HG03354 (cell line): ENCODE measurements at regions not wholly inside any gene's neighbourhood (a gene's known extent, or its start where the extent isn't known, plus 50 kb on each side); places are given as distances from the start of the nearest gene placed in this dataset.
"Not testable (repeated sequence)": the region's sequence is repeated elsewhere in the genome, so short reads cannot be mapped to it uniquely, and the experiment has no call there.

ENCODE experiments used
- ATAC-seq: cut with Tn5 transposase; IDR thresholded peaks from one replicate; pipeline ENCODE4 v1.9.1; 2021; ENCODE audit warnings: mild to moderate bottlenecking; ENCODE audit not compliant: unreplicated experiment, poor library complexity, severe bottlenecking

GRCh38 chr9:118651511-118651910, 717.7 kb downstream of the BRINP1 start:
- ATAC-seq = no peak

GRCh38 chr9:118652258-118652657, 717.0 kb downstream of the BRINP1 start:
- no peak for ATAC-seq

GRCh38 chr9:118652912-118653311, 716.3 kb downstream of the BRINP1 start:
- no peak for ATAC-seq

GRCh38 chr9:118659011-118659410, 710.2 kb downstream of the BRINP1 start:
- ATAC-seq = no peak

- no peak for ATAC-seq
These were observed 703.9 kb downstream of the BRINP1 start for GRCh38 chr9:118665226-118665919.

GRCh38 chr9:118670011-118670953, 699.0 kb downstream of the BRINP1 start:
- no peak for ATAC-seq

GRCh38 chr9:118674942-118675341, 694.3 kb downstream of the BRINP1 start:
- ATAC-seq = no peak

GRCh38 chr9:118677936-118678653, 691.1 kb downstream of the BRINP1 start:
- not testable (repeated sequence) for ATAC-seq

GRCh38 chr9:118686959-118687358, 682.3 kb downstream of the BRINP1 start:
- no peak for ATAC-seq

GRCh38 chr9:118689280-118689679, 680.0 kb downstream of the BRINP1 start:
- no peak for ATAC-seq

- ATAC-seq = no peak
These were observed 676.6 kb downstream of the BRINP1 start for GRCh38 chr9:118692613-118693012.

- no peak for ATAC-seq
These were observed 675.6 kb downstream of the BRINP1 start for GRCh38 chr9:118693645-118694044.

GRCh38 chr9:118695249-118695648, 674.0 kb downstream of the BRINP1 start:
- ATAC-seq = not testable (repeated sequence)

- ATAC-seq = no peak
These were observed 667.2 kb downstream of the BRINP1 start for GRCh38 chr9:118701985-118702384.

- ATAC-seq = no peak
These were observed 657.4 kb downstream of the BRINP1 start for GRCh38 chr9:118711843-118712242.

- no peak for ATAC-seq
These were observed 648.0 kb downstream of the BRINP1 start for GRCh38 chr9:118721276-118721675.

GRCh38 chr9:118721923-118722322, 647.3 kb downstream of the BRINP1 start:
- no peak for ATAC-seq

GRCh38 chr9:118729981-118730380, 639.3 kb downstream of the BRINP1 start:
- no peak for ATAC-seq

GRCh38 chr9:118732998-118733397, 636.2 kb downstream of the BRINP1 start:
- no peak for ATAC-seq

GRCh38 chr9:118734696-118735095, 634.5 kb downstream of the BRINP1 start:
- no peak for ATAC-seq
